GM23338 (cell line): ENCODE measurements at regions not wholly inside any gene's neighbourhood (a gene's known extent, or its start where the extent isn't known, plus 50 kb on each side); places are given as distances from the start of the nearest gene placed in this dataset.

ENCODE experiments used
- ATAC-seq: fragments of 200-7000 bp; cut with Tn5 transposase; 3 replicates; pipeline ENCODE4 v1.9.1; 2020
- DNase-seq: peaks from one replicate; pipeline ENCODE4 v3.0.0-alpha.2; 2015; ENCODE audit warnings: low spot score
- H2AFZ ChIP-seq: fragments of 200-600 bp; sonication (generic); 2 replicates; pipeline ENCODE4 v1.8.0; 2016; ENCODE audit warnings: antibody characterized with exemption, mild to moderate bottlenecking, moderate library complexity
- H3F3A ChIP-seq: fragments of 200-600 bp; sonication (generic); replicated peaks from 2 replicates; pipeline ENCODE4 v1.8.0; 2017; ENCODE audit warnings: antibody characterized with exemption, mixed run types, low read depth
- H3K27ac ChIP-seq: fragments of 200-600 bp; sonication (generic); 2 replicates; pipeline ENCODE4 v1.6.1; 2016; ENCODE audit warnings: low read depth
- H3K27me3 ChIP-seq: fragments of 200-600 bp; sonication (generic); 2 replicates; pipeline ENCODE4 v1.8.0; 2016; ENCODE audit warnings: mild to moderate bottlenecking, mixed run types, moderate library complexity; ENCODE audit not compliant: insufficient read depth
- H3K36me3 ChIP-seq: fragments of 200-600 bp; sonication (generic); 2 replicates; pipeline ENCODE4 v1.8.0; 2016; ENCODE audit warnings: mild to moderate bottlenecking; ENCODE audit not compliant: insufficient read depth
- H3K4me1 ChIP-seq: fragments of 200-600 bp; sonication (generic); 2 replicates; pipeline ENCODE4 v1.8.0; 2016; ENCODE audit warnings: mild to moderate bottlenecking, moderate library complexity; ENCODE audit not compliant: insufficient read depth
- H3K4me2 ChIP-seq: fragments of 200-600 bp; sonication (generic); 2 replicates; pipeline ENCODE4 v1.7.1; 2017; ENCODE audit warnings: mixed run types
- H3K4me3 ChIP-seq: fragments of 200-600 bp; sonication (generic); 2 replicates; pipeline ENCODE4 v1.6.1; 2016; ENCODE audit warnings: mixed run types
- H3K79me2 ChIP-seq: fragments of 200-600 bp; sonication (generic); replicated peaks from 2 replicates; pipeline ENCODE4 v1.8.0; 2017; ENCODE audit warnings: mild to moderate bottlenecking; ENCODE audit not compliant: insufficient read depth
- H3K9me2 ChIP-seq: fragments of 200-600 bp; sonication (generic); 2 replicates; pipeline ENCODE4 v1.8.0; 2017; ENCODE audit not compliant: insufficient read depth
- H4K20me1 ChIP-seq: fragments of 200-600 bp; sonication (generic); replicated peaks from 2 replicates; pipeline ENCODE4 v1.8.0; 2017; ENCODE audit warnings: mild to moderate bottlenecking; ENCODE audit not compliant: insufficient read depth
- H3K27ac Mint-ChIP-seq: 2 replicates; pipeline ENCODE4 v1.8.0; 2020; ENCODE audit warnings: inconsistent platforms, mild to moderate bottlenecking, moderate library complexity, mixed read lengths
- H3K27me3 Mint-ChIP-seq: 3 replicates; pipeline ENCODE4 v1.8.0; 2022; ENCODE audit warnings: low read depth, mild to moderate bottlenecking, moderate library complexity, mixed read lengths, inconsistent platforms; ENCODE audit not compliant: insufficient read depth, poor library complexity
- H3K36me3 Mint-ChIP-seq: 3 replicates; pipeline ENCODE4 v1.8.0; 2021; ENCODE audit warnings: low read depth, mild to moderate bottlenecking, inconsistent platforms, moderate library complexity, mixed read lengths
- H3K4me1 Mint-ChIP-seq: 3 replicates; pipeline ENCODE4 v1.8.0; 2020; ENCODE audit warnings: mild to moderate bottlenecking, inconsistent platforms, mixed read lengths
- H3K4me3 Mint-ChIP-seq: 3 replicates; pipeline ENCODE4 v1.8.0; 2021; ENCODE audit warnings: moderate library complexity, mild to moderate bottlenecking, inconsistent platforms, mixed read lengths
- H3K9me3 Mint-ChIP-seq: 3 replicates; pipeline ENCODE4 v1.8.0; 2020; ENCODE audit warnings: moderate library complexity, mild to moderate bottlenecking, inconsistent platforms, mixed read lengths
- CREB1 ChIP-seq: fragments of 250-450 bp; sonication (Bioruptor Pico); IDR thresholded peaks from 2 replicates; pipeline ENCODE4 v1.5.0; 2020; ENCODE audit warnings: low read depth, mild to moderate bottlenecking, moderate library complexity
- EZH2 ChIP-seq: fragments of 200-600 bp; sonication (generic); IDR thresholded peaks from one replicate; pipeline ENCODE4 v1.8.0; 2017; ENCODE audit warnings: antibody characterized with exemption, mild to moderate bottlenecking, low read depth; ENCODE audit not compliant: unreplicated experiment
- EZH2phosphoT487 ChIP-seq: fragments of 200-600 bp; sonication (generic); IDR thresholded peaks from one replicate; pipeline ENCODE4 v1.8.1; 2018; ENCODE audit warnings: antibody characterized with exemption; ENCODE audit not compliant: unreplicated experiment
- NANOG ChIP-seq: IDR thresholded peaks from 2 replicates; pipeline ENCODE4 v1.6.1; 2016; ENCODE audit warnings: antibody characterized with exemption, borderline replicate concordance
- POLR2AphosphoS5 ChIP-seq: IDR thresholded peaks from 2 replicates; pipeline ENCODE4 v1.6.1; 2016; ENCODE audit warnings: antibody characterized with exemption, low read depth
- STAT1 ChIP-seq: IDR thresholded peaks from one replicate; pipeline ENCODE4 v1.6.1; 2016; ENCODE audit warnings: antibody characterized with exemption; ENCODE audit not compliant: unreplicated experiment
- ZNF114 ChIP-seq: fragments of 250-450 bp; sonication (Bioruptor Pico); IDR thresholded peaks from 2 replicates; pipeline ENCODE4 v1.5.0; 2020; ENCODE audit warnings: mild to moderate bottlenecking, moderate library complexity
- ZNF331 ChIP-seq: fragments of 250-450 bp; sonication (Bioruptor Pico); IDR thresholded peaks from 2 replicates; pipeline ENCODE4 v1.5.0; 2020; ENCODE audit warnings: low read depth, mild to moderate bottlenecking, moderate library complexity
- TF ChIP-seq, protein P1 (sequence below): IDR thresholded peaks from one replicate; pipeline ENCODE4 v1.6.1; 2018; ENCODE audit warnings: antibody characterized with exemption; ENCODE audit not compliant: unreplicated experiment
- TF ChIP-seq, protein P2 (sequence below): IDR thresholded peaks from 2 replicates; pipeline ENCODE4 v1.6.1; 2016; ENCODE audit warnings: antibody characterized with exemption
- TF ChIP-seq, protein P3 (sequence below), 2 experiments: fragments of 200-600 bp in 1 of 2; sonication (generic) in 1 of 2; conservative IDR thresholded peaks; 2 replicates each; pipeline versions ENCODE4 v1.5.1 to v1.6.1; 2016 to 2017; ENCODE audit warnings: antibody characterized with exemption in 2 of 2, low read depth in 2 of 2, mild to moderate bottlenecking in 2 of 2, moderate library complexity in 1 of 2

DNA sequence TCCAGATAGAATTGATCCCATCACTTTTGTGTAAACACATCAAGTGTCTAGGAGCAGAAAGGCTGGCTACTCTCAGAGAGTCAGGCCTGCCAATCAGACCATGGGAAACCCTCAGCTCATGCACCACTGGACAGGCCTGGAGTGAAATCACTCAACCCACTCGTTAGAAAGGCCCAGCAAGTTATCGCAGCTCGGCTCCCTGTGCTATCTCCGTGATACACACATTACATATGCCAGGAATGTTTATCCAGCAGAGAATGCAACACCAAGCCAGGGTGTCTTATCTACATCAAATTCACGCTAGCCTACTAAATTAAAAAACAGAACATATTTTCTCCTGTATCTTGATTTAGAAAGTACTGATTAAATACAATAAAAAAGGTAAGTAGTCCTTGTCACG, 232.4 kb upstream of the FOXQ1 start (continued):
- TF ChIP-seq, protein P1, sequence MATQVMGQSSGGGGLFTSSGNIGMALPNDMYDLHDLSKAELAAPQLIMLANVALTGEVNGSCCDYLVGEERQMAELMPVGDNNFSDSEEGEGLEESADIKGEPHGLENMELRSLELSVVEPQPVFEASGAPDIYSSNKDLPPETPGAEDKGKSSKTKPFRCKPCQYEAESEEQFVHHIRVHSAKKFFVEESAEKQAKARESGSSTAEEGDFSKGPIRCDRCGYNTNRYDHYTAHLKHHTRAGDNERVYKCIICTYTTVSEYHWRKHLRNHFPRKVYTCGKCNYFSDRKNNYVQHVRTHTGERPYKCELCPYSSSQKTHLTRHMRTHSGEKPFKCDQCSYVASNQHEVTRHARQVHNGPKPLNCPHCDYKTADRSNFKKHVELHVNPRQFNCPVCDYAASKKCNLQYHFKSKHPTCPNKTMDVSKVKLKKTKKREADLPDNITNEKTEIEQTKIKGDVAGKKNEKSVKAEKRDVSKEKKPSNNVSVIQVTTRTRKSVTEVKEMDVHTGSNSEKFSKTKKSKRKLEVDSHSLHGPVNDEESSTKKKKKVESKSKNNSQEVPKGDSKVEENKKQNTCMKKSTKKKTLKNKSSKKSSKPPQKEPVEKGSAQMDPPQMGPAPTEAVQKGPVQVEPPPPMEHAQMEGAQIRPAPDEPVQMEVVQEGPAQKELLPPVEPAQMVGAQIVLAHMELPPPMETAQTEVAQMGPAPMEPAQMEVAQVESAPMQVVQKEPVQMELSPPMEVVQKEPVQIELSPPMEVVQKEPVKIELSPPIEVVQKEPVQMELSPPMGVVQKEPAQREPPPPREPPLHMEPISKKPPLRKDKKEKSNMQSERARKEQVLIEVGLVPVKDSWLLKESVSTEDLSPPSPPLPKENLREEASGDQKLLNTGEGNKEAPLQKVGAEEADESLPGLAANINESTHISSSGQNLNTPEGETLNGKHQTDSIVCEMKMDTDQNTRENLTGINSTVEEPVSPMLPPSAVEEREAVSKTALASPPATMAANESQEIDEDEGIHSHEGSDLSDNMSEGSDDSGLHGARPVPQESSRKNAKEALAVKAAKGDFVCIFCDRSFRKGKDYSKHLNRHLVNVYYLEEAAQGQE: no peak
- no peak for TF ChIP-seq EZH2
- no peak for TF ChIP-seq CREB1
- no peak for TF ChIP-seq ZNF114 (CRISPR knock-in tag)
- no peak for TF ChIP-seq POLR2AphosphoS5
- no peak for TF ChIP-seq ZNF331 (CRISPR knock-in tag)
- TF ChIP-seq, protein P2, sequence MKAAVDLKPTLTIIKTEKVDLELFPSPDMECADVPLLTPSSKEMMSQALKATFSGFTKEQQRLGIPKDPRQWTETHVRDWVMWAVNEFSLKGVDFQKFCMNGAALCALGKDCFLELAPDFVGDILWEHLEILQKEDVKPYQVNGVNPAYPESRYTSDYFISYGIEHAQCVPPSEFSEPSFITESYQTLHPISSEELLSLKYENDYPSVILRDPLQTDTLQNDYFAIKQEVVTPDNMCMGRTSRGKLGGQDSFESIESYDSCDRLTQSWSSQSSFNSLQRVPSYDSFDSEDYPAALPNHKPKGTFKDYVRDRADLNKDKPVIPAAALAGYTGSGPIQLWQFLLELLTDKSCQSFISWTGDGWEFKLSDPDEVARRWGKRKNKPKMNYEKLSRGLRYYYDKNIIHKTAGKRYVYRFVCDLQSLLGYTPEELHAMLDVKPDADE: no peak
- TF ChIP-seq STAT1: no peak

DNA sequence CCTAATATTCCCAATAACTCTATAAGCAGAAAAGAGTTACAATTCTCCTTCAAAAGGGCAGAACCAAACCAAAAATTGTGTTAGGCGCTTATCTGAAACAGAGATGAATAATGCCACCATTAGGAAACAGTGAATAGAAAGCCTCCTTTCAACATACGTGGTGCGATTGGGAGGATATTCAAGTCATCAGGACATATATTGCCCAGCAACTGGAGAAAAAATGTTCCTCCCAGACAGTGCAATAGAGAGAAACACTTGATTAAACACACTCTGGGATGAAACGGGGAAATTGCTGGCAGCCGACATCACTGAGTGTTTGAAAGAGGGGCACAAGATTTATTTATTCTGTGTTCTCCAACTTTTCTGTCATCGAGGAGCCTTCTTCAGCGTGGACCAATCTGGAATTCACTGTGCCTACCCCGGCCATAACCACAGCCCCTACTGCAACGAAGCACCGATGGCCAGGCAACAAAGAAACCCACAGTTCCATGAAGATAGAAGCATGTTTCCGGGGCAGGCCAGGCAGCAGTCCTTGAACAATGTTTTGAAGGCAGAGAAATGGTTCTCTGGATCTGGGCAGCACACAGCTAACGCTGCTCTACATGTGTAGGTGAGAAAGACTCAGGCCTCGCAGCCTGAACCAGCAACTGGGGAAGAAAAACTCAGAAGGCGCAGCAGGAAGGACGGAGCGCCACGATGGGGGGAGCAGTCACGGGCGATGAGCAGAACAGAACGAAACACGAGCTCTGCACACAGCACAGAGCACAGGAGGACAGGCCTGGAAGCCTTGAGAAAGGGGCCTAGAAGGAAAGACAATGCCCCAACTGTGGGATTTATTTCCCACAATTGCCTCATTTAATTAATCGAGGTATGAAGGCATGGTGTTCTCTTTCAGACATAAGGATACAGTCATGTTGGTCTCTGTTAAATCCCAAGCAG, 234.2 kb upstream of the FOXQ1 start:
- no peak overlapping the region for H3K27ac ChIP-seq
- no peaks in the 10 kb centered on the region for H3F3A ChIP-seq
- H3K4me2 ChIP-seq: no peak overlapping the region
- H3K9me2 ChIP-seq: no peaks in the 10 kb centered on the region
- no peak for DNase-seq
- Mint-ChIP-seq H3K27me3 (peaks cover 2% of the 10 kb centered on the region), H3K4me1 (no peaks in the 10 kb centered on the region), H3K36me3 (no peaks in the 10 kb centered on the region), H3K27ac (no peak overlapping the region), H3K4me3 (no peak overlapping the region), H3K9me3 (no peaks in the 10 kb centered on the region)
- H3K4me1 ChIP-seq: no peaks in the 10 kb centered on the region
- no peaks in the 10 kb centered on the region for H4K20me1 ChIP-seq
- H3K36me3 ChIP-seq: no peaks in the 10 kb centered on the region
- peak overlapping the region; percentile 47; the same call in 1 of the 2 replicates for H2AFZ ChIP-seq
- H3K27me3 ChIP-seq: no peaks in the 10 kb centered on the region
- no peaks in the 10 kb centered on the region for H3K79me2 ChIP-seq
- no peak overlapping the region for H3K4me3 ChIP-seq
- ATAC-seq: peak; percentile 35; the same call in 2 of the 3 replicates
- TF ChIP-seq ZNF114 (CRISPR knock-in tag) (no peak), EZH2 (no peak), ZNF331 (CRISPR knock-in tag) (no peak), NANOG (no peak), STAT1 (no peak), POLR2AphosphoS5 (no peak), EZH2phosphoT487 (no peak), CREB1 (no peak)
- TF ChIP-seq, protein P1: no peak
- TF ChIP-seq, protein P3, sequence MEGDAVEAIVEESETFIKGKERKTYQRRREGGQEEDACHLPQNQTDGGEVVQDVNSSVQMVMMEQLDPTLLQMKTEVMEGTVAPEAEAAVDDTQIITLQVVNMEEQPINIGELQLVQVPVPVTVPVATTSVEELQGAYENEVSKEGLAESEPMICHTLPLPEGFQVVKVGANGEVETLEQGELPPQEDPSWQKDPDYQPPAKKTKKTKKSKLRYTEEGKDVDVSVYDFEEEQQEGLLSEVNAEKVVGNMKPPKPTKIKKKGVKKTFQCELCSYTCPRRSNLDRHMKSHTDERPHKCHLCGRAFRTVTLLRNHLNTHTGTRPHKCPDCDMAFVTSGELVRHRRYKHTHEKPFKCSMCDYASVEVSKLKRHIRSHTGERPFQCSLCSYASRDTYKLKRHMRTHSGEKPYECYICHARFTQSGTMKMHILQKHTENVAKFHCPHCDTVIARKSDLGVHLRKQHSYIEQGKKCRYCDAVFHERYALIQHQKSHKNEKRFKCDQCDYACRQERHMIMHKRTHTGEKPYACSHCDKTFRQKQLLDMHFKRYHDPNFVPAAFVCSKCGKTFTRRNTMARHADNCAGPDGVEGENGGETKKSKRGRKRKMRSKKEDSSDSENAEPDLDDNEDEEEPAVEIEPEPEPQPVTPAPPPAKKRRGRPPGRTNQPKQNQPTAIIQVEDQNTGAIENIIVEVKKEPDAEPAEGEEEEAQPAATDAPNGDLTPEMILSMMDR (conservative IDR thresholded peaks at IDR 0.05; ENCODE audit: low read depth in 2 of 2): no peak
- TF ChIP-seq, protein P2: no peak
